ENCODE measurements at regions not wholly inside any gene's neighbourhood (a gene's known extent, or its start where the extent isn't known, plus 50 kb on each side); places are given as distances from the start of the nearest gene placed in this dataset.

- no peaks in the 10 kb centered on the region for H3K27me3 ChIP-seq
- peaks cover 6 to 12% (median 8%) of the 10 kb centered on the region in 4 donors for H3K4me1 ChIP-seq
- ATAC-seq (ENCODE audit: low FRiP score in 2 of 2): no peak
- no peak for DNase-seq
- H3K4me3 ChIP-seq: no peak overlapping the region
- no peaks in the 10 kb centered on the region for H3K9me3 ChIP-seq
- no peak for TF ChIP-seq POLR2A (IDR thresholded peaks at IDR 0.05)
- 76% methylated on average over 1 of the region's 1 CpG; no CpG with 5 or more reads in 1 of the 2 donors for WGBS, 2 donors
- H3K27ac ChIP-seq: no peak overlapping the region
- H3K36me3 ChIP-seq: no peaks in the 10 kb centered on the region
These were observed 71.1 kb downstream of the CXCL12 start for GRCh38 chr10:44313761-44314165.

DNA sequence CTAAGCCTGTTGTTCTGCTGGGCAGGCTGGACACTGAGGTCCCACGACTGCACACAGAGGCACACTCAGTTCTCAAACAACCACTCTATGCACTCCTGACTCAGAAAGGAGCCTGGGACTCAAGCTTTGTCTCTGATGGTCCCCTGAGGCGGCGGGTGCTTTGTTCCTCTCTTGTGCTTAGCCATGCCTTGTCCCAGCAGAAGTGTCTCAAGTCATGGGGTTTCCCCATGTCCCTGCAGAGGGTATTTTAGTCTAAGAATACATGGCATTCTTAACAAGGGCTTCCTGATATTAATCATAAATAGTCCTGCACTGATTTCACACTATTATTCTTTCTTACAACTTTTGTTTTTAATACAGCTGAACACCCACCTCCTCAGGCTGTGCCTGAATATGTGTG is 72.5 kb downstream of the CXCL12 start:
- H3K27ac ChIP-seq: no peak overlapping the region
- no peak for TF ChIP-seq EP300 (IDR thresholded peaks at IDR 0.05)
- no peaks in the 10 kb centered on the region for H3K9me3 ChIP-seq
- WGBS, 2 donors: 77 to 86% methylated on average over 3 of the region's 3 CpGs
- no peak for ATAC-seq (ENCODE audit: low FRiP score in 2 of 2)
- H3K36me3 ChIP-seq: no peaks in the 10 kb centered on the region
- DNase-seq: no peak
- no peaks in the 10 kb centered on the region for H3K27me3 ChIP-seq
- peaks cover 6 to 12% (median 8%) of the 10 kb centered on the region in 4 donors for H3K4me1 ChIP-seq
- H3K4me3 ChIP-seq: no peak overlapping the region

- DNase-seq (peak in 1 of 2 donors; percentile 33), ATAC-seq (ENCODE audit: low FRiP score in 2 of 2) (no peak)
- Histone ChIP-seq H3K4me1 (peaks cover 6 to 12% (median 8%) of the 10 kb centered on the region in 4 donors), H3K9me3 (no peaks in the 10 kb centered on the region), H3K4me3 (no peak overlapping the region), H3K27me3 (no peaks in the 10 kb centered on the region), H3K36me3 (no peaks in the 10 kb centered on the region), H3K27ac (no peak overlapping the region)
- WGBS, 2 donors: 84 to 85% methylated on average over 10 to 12 of the region's 12 CpGs
- no peak for TF ChIP-seq POLR2AphosphoS5 (IDR thresholded peaks at IDR 0.05)
- TF ChIP-seq POLR2A (IDR thresholded peaks at IDR 0.05): no peak
- TF ChIP-seq CTCF (IDR thresholded peaks at IDR 0.05): no peak
- TF ChIP-seq EP300 (IDR thresholded peaks at IDR 0.05): no peak
These were observed 73.3 kb downstream of the CXCL12 start for GRCh38 chr10:44311563-44312051.

DNA sequence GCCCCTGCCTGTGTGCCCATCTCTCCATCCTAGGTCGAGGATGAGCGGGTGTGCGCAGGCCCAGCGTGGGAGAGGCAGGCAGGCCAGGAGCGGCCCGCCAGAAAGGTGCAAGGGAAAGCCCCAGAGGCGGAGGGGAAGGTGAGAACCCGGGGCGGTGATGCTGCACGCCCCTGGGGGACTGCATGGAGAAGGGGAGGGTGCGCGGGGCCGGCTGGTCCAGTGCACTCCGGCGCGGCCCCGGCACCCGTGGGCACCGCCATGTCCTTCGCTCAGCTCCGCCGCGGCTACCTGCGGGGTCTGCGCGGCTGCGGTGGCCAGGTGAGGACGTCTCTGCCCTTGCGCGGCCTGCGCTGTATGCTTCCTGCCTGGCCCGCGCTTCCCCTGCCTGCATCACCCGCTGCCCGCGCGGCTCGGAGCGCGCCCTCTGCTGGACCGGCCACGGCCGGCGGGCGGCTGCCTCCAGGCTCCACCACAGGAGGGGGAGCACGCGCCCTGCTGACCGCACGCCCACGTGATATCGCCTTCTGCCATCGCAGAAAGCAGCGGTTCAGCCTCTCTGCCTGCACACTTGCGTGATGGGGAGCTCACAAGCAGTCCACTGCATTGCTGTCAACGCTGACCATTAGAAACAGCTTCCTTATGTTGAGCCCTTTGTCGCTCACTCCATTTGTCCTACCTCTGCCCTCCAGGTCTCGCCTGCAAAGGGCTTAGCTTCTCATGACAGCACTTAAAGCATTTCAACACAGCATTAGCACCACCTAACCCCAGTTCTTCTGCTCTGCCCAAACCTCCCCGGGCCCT is 73.9 kb downstream of the CXCL12 start:
- WGBS, 2 donors: 16 to 19% methylated on average over 32 to 51 of the region's 58 CpGs
- TF ChIP-seq CTCF (IDR thresholded peaks at IDR 0.05): peak; percentile 79 to 99 (median 97)
- peak in 1 of 2 donors; percentile 34 for TF ChIP-seq POLR2AphosphoS5 (IDR thresholded peaks at IDR 0.05)
- no peak for TF ChIP-seq POLR2A (IDR thresholded peaks at IDR 0.05)
- no peak for TF ChIP-seq EP300 (IDR thresholded peaks at IDR 0.05)
- Histone ChIP-seq H3K4me1 (peaks cover 6 to 12% (median 8%) of the 10 kb centered on the region in 4 donors), H3K4me3 (peak overlapping the region in 3 of 4 donors; percentile 27 to 41 (median 37)), H3K27ac (peak overlapping the region in 1 of 4 donors; percentile 31), H3K27me3 (no peaks in the 10 kb centered on the region), H3K9me3 (no peaks in the 10 kb centered on the region), H3K36me3 (no peaks in the 10 kb centered on the region)
- DNase-seq (peak; percentile 88 to 97), ATAC-seq (ENCODE audit: low FRiP score in 2 of 2) (peak; percentile 93 to 97)

DNA sequence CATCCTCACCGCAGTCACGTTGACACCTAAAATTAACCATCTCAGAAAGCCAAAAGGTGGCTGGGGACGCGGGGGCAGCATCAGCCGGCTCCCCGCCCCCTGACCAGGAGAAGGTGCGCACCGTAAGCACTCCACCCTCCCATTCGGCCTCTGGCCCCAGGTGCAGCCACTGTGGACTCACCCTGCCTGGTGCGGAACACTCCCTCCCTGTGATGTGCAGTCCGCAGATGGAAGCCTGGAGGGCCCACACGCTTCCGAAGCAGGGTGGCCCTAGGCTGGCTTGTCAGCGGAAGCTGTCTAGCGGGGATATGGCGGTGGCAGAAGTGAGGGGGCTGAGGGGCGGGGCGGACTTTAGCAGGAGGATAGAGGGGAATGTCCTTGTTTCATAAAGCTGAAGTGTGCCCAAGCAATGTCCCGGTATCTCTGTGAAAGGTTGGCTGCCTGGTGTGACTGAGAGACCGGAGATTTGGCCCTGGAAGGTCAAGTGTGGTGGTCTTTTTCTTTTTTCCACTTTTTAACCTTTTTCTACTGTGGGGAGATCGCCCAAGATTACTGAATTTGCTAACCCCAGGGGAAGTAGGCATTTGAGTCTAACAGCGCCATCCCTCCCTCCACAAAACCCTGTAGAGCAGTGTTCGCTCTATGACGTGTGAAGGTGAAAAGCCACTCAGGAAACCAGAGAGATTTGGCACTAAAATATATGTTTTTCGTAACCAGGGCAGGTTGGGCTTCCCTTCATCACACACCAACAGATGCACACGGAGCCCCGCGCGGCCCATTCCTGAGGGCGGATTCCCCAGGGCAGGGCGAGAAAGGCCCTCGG is 74.7 kb downstream of the CXCL12 start:
- Histone ChIP-seq H3K36me3 (no peaks in the 10 kb centered on the region), H3K4me3 (peak overlapping the region in 2 of 4 donors; percentile 37 to 41), H3K4me1 (peaks cover 6 to 12% (median 8%) of the 10 kb centered on the region in 4 donors), H3K9me3 (no peaks in the 10 kb centered on the region), H3K27ac (peak overlapping the region in 1 of 4 donors; percentile 31), H3K27me3 (no peaks in the 10 kb centered on the region)
- DNase-seq (peak in 1 of 2 donors; percentile 48), ATAC-seq (ENCODE audit: low FRiP score in 2 of 2) (no peak)
- TF ChIP-seq POLR2AphosphoS5 (IDR thresholded peaks at IDR 0.05) (no peak), POLR2A (IDR thresholded peaks at IDR 0.05) (no peak), CTCF (IDR thresholded peaks at IDR 0.05) (no peak), EP300 (IDR thresholded peaks at IDR 0.05) (no peak)
- 90 to 91% methylated on average over 25 to 32 of the region's 32 CpGs for whole genome bisulfite sequencing, 2 donors
